ENCODE measurements at regions not wholly inside any gene's neighbourhood (a gene's known extent, or its start where the extent isn't known, plus 50 kb on each side); places are given as distances from the start of the nearest gene placed in this dataset.
A peak's percentile ranks its signal among the peaks of the same experiment; 100 is the strongest.

DNA sequence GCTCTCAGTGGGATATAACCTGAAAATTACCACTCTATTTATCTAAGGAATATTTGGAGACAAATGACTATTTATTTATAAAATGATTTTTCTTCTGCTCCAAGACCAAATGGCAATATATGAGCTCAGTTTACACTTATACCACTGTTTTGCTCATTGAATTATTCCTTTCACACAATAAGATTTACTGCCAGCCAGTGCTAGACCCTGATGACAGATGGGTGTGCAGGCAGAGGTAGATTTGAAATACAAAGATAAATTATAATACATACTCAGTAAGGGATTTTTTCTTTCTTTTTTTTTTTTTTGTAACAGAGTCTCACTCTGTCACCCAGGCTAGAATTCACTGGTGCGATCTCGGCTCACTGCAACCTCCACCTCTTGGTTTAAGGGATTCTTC, 980.3 kb downstream of the EPHA3 start:
- H3K9me3 ChIP-seq (ENCODE audit: insufficient read depth, low read length): no peaks in the 10 kb centered on the region
- no peak overlapping the region for H3K4me3 ChIP-seq (ENCODE audit: low read length)
- TF ChIP-seq, protein P1, sequence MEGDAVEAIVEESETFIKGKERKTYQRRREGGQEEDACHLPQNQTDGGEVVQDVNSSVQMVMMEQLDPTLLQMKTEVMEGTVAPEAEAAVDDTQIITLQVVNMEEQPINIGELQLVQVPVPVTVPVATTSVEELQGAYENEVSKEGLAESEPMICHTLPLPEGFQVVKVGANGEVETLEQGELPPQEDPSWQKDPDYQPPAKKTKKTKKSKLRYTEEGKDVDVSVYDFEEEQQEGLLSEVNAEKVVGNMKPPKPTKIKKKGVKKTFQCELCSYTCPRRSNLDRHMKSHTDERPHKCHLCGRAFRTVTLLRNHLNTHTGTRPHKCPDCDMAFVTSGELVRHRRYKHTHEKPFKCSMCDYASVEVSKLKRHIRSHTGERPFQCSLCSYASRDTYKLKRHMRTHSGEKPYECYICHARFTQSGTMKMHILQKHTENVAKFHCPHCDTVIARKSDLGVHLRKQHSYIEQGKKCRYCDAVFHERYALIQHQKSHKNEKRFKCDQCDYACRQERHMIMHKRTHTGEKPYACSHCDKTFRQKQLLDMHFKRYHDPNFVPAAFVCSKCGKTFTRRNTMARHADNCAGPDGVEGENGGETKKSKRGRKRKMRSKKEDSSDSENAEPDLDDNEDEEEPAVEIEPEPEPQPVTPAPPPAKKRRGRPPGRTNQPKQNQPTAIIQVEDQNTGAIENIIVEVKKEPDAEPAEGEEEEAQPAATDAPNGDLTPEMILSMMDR (IDR thresholded peaks at IDR 0.05; ENCODE audit: low read depth, low read length): no peak
- no peak for TF ChIP-seq EZH2phosphoT487 (IDR thresholded peaks at IDR 0.05; ENCODE audit: low read depth)
- H3K4me2 ChIP-seq (ENCODE audit: low read length): no peak overlapping the region
- no peak overlapping the region for H3K9ac ChIP-seq (ENCODE audit: low read length)
- H3K4me1 ChIP-seq (ENCODE audit: low read length): peaks cover 11% of the 10 kb centered on the region
- no peak overlapping the region for H2AFZ ChIP-seq (ENCODE audit: low read depth, low read length)
- no peaks in the 10 kb centered on the region for H3K27me3 ChIP-seq (ENCODE audit: low read depth, low read length)
- H4K20me1 ChIP-seq (ENCODE audit: insufficient read depth, low read length): no peaks in the 10 kb centered on the region
- no peaks in the 10 kb centered on the region for H3K79me2 ChIP-seq (ENCODE audit: low read length)
- H3K27ac ChIP-seq (ENCODE audit: low read length): no peak overlapping the region
- no peaks in the 10 kb centered on the region for H3K36me3 ChIP-seq (replicated peaks; ENCODE audit: low read depth, low read length)

- Histone ChIP-seq H3K79me2 (ENCODE audit: low read length) (no peaks in the 10 kb centered on the region), H3K27me3 (ENCODE audit: low read depth, low read length) (no peaks in the 10 kb centered on the region), H4K20me1 (ENCODE audit: insufficient read depth, low read length) (no peaks in the 10 kb centered on the region), H2AFZ (ENCODE audit: low read depth, low read length) (0 out of 2 replicates have a peak overlapping the region, but pooled peaks have one; percentile 36), H3K27ac (ENCODE audit: low read length) (no peak overlapping the region), H3K9me3 (ENCODE audit: insufficient read depth, low read length) (no peaks in the 10 kb centered on the region), H3K4me3 (ENCODE audit: low read length) (peak overlapping the region; percentile 24), H3K4me2 (ENCODE audit: low read length) (peak overlapping the region; percentile 49), H3K4me1 (ENCODE audit: low read length) (peaks cover 11% of the 10 kb centered on the region), H3K36me3 (replicated peaks; ENCODE audit: low read depth, low read length) (no peaks in the 10 kb centered on the region), H3K9ac (ENCODE audit: low read length) (no peak overlapping the region)
- TF ChIP-seq, protein P1 (IDR thresholded peaks at IDR 0.05; ENCODE audit: low read depth, low read length): peak; percentile 63
- no peak for TF ChIP-seq EZH2phosphoT487 (IDR thresholded peaks at IDR 0.05; ENCODE audit: low read depth)
Observed at GRCh38 chr3:90091549-90091948, 984.1 kb downstream of the EPHA3 start.

- Histone ChIP-seq H4K20me1 (ENCODE audit: insufficient read depth, low read length) (no peaks in the 10 kb centered on the region), H3K27ac (ENCODE audit: low read length) (no peak overlapping the region), H3K4me1 (ENCODE audit: low read length) (peaks cover 11% of the 10 kb centered on the region), H3K4me3 (ENCODE audit: low read length) (no peak overlapping the region), H3K9me3 (ENCODE audit: insufficient read depth, low read length) (no peaks in the 10 kb centered on the region), H3K4me2 (ENCODE audit: low read length) (no peak overlapping the region; the same call in 1 of the 2 replicates), H3K36me3 (replicated peaks; ENCODE audit: low read depth, low read length) (no peaks in the 10 kb centered on the region), H3K27me3 (ENCODE audit: low read depth, low read length) (no peaks in the 10 kb centered on the region), H3K79me2 (ENCODE audit: low read length) (no peaks in the 10 kb centered on the region), H3K9ac (ENCODE audit: low read length) (no peak overlapping the region), H2AFZ (ENCODE audit: low read depth, low read length) (no peak overlapping the region)
- TF ChIP-seq, protein P1 (IDR thresholded peaks at IDR 0.05; ENCODE audit: low read depth, low read length): peak; percentile 82
- TF ChIP-seq EZH2phosphoT487 (IDR thresholded peaks at IDR 0.05; ENCODE audit: low read depth): no peak
Observed at GRCh38 chr3:90092994-90093393, 985.6 kb downstream of the EPHA3 start.

GRCh38 chr3:90095811-90096210, 988.4 kb downstream of the EPHA3 start:
- Histone ChIP-seq H3K4me1 (ENCODE audit: low read length) (peaks cover 7% of the 10 kb centered on the region), H2AFZ (ENCODE audit: low read depth, low read length) (no peak overlapping the region), H3K9me3 (ENCODE audit: insufficient read depth, low read length) (no peaks in the 10 kb centered on the region), H3K4me3 (ENCODE audit: low read length) (no peak overlapping the region), H3K79me2 (ENCODE audit: low read length) (no peaks in the 10 kb centered on the region), H3K27me3 (ENCODE audit: low read depth, low read length) (no peaks in the 10 kb centered on the region), H4K20me1 (ENCODE audit: insufficient read depth, low read length) (no peaks in the 10 kb centered on the region), H3K4me2 (ENCODE audit: low read length) (no peak overlapping the region), H3K9ac (ENCODE audit: low read length) (no peak overlapping the region), H3K36me3 (replicated peaks; ENCODE audit: low read depth, low read length) (no peaks in the 10 kb centered on the region), H3K27ac (ENCODE audit: low read length) (no peak overlapping the region)
- no peak for TF ChIP-seq EZH2phosphoT487 (IDR thresholded peaks at IDR 0.05; ENCODE audit: low read depth)
- TF ChIP-seq, protein P1 (IDR thresholded peaks at IDR 0.05; ENCODE audit: low read depth, low read length): no peak

All from OCI-LY3 (cell line).